GM23338 (cell line): ENCODE measurements at regions not wholly inside any gene's neighbourhood (a gene's known extent, or its start where the extent isn't known, plus 50 kb on each side); places are given as distances from the start of the nearest gene placed in this dataset.

Source experiments
- ATAC-seq: fragments of 200-7000 bp; cut with Tn5 transposase; 3 replicates; pipeline ENCODE4 v1.9.1; 2020
- DNase-seq: peaks from one replicate; pipeline ENCODE4 v3.0.0-alpha.2; 2015; ENCODE audit warnings: low spot score
- H2AFZ ChIP-seq: fragments of 200-600 bp; sonication (generic); 2 replicates; pipeline ENCODE4 v1.8.0; 2016; ENCODE audit warnings: antibody characterized with exemption, mild to moderate bottlenecking, moderate library complexity
- H3F3A ChIP-seq: fragments of 200-600 bp; sonication (generic); replicated peaks from 2 replicates; pipeline ENCODE4 v1.8.0; 2017; ENCODE audit warnings: antibody characterized with exemption, mixed run types, low read depth
- H3K27ac ChIP-seq: fragments of 200-600 bp; sonication (generic); 2 replicates; pipeline ENCODE4 v1.6.1; 2016; ENCODE audit warnings: low read depth
- H3K27me3 ChIP-seq: fragments of 200-600 bp; sonication (generic); 2 replicates; pipeline ENCODE4 v1.8.0; 2016; ENCODE audit warnings: mild to moderate bottlenecking, mixed run types, moderate library complexity; ENCODE audit not compliant: insufficient read depth
- H3K36me3 ChIP-seq: fragments of 200-600 bp; sonication (generic); 2 replicates; pipeline ENCODE4 v1.8.0; 2016; ENCODE audit warnings: mild to moderate bottlenecking; ENCODE audit not compliant: insufficient read depth
- H3K4me1 ChIP-seq: fragments of 200-600 bp; sonication (generic); 2 replicates; pipeline ENCODE4 v1.8.0; 2016; ENCODE audit warnings: mild to moderate bottlenecking, moderate library complexity; ENCODE audit not compliant: insufficient read depth
- H3K4me2 ChIP-seq: fragments of 200-600 bp; sonication (generic); 2 replicates; pipeline ENCODE4 v1.7.1; 2017; ENCODE audit warnings: mixed run types
- H3K4me3 ChIP-seq: fragments of 200-600 bp; sonication (generic); 2 replicates; pipeline ENCODE4 v1.6.1; 2016; ENCODE audit warnings: mixed run types
- H3K79me2 ChIP-seq: fragments of 200-600 bp; sonication (generic); replicated peaks from 2 replicates; pipeline ENCODE4 v1.8.0; 2017; ENCODE audit warnings: mild to moderate bottlenecking; ENCODE audit not compliant: insufficient read depth
- H3K9me2 ChIP-seq: fragments of 200-600 bp; sonication (generic); 2 replicates; pipeline ENCODE4 v1.8.0; 2017; ENCODE audit not compliant: insufficient read depth
- H4K20me1 ChIP-seq: fragments of 200-600 bp; sonication (generic); replicated peaks from 2 replicates; pipeline ENCODE4 v1.8.0; 2017; ENCODE audit warnings: mild to moderate bottlenecking; ENCODE audit not compliant: insufficient read depth
- H3K27ac Mint-ChIP-seq: 2 replicates; pipeline ENCODE4 v1.8.0; 2020; ENCODE audit warnings: inconsistent platforms, mild to moderate bottlenecking, moderate library complexity, mixed read lengths
- H3K27me3 Mint-ChIP-seq: 3 replicates; pipeline ENCODE4 v1.8.0; 2022; ENCODE audit warnings: low read depth, mild to moderate bottlenecking, moderate library complexity, mixed read lengths, inconsistent platforms; ENCODE audit not compliant: insufficient read depth, poor library complexity
- H3K36me3 Mint-ChIP-seq: 3 replicates; pipeline ENCODE4 v1.8.0; 2021; ENCODE audit warnings: low read depth, mild to moderate bottlenecking, inconsistent platforms, moderate library complexity, mixed read lengths
- H3K4me1 Mint-ChIP-seq: 3 replicates; pipeline ENCODE4 v1.8.0; 2020; ENCODE audit warnings: mild to moderate bottlenecking, inconsistent platforms, mixed read lengths
- H3K4me3 Mint-ChIP-seq: 3 replicates; pipeline ENCODE4 v1.8.0; 2021; ENCODE audit warnings: moderate library complexity, mild to moderate bottlenecking, inconsistent platforms, mixed read lengths
- H3K9me3 Mint-ChIP-seq: 3 replicates; pipeline ENCODE4 v1.8.0; 2020; ENCODE audit warnings: moderate library complexity, mild to moderate bottlenecking, inconsistent platforms, mixed read lengths
- CREB1 ChIP-seq: fragments of 250-450 bp; sonication (Bioruptor Pico); IDR thresholded peaks from 2 replicates; pipeline ENCODE4 v1.5.0; 2020; ENCODE audit warnings: low read depth, mild to moderate bottlenecking, moderate library complexity
- CTCF ChIP-seq, 2 experiments: fragments of 200-600 bp in 1 of 2; sonication (generic) in 1 of 2; conservative IDR thresholded peaks; 2 replicates each; pipeline versions ENCODE4 v1.5.1 to v1.6.1; 2016 to 2017; ENCODE audit warnings: antibody characterized with exemption in 2 of 2, low read depth in 2 of 2, mild to moderate bottlenecking in 2 of 2, moderate library complexity in 1 of 2
- EZH2 ChIP-seq: fragments of 200-600 bp; sonication (generic); IDR thresholded peaks from one replicate; pipeline ENCODE4 v1.8.0; 2017; ENCODE audit warnings: antibody characterized with exemption, mild to moderate bottlenecking, low read depth; ENCODE audit not compliant: unreplicated experiment
- EZH2phosphoT487 ChIP-seq: fragments of 200-600 bp; sonication (generic); IDR thresholded peaks from one replicate; pipeline ENCODE4 v1.8.1; 2018; ENCODE audit warnings: antibody characterized with exemption; ENCODE audit not compliant: unreplicated experiment
- JUNB ChIP-seq: IDR thresholded peaks from one replicate; pipeline ENCODE4 v1.6.1; 2016; ENCODE audit warnings: antibody characterized with exemption; ENCODE audit not compliant: unreplicated experiment
- NANOG ChIP-seq: IDR thresholded peaks from 2 replicates; pipeline ENCODE4 v1.6.1; 2016; ENCODE audit warnings: antibody characterized with exemption, borderline replicate concordance
- REST ChIP-seq: IDR thresholded peaks from one replicate; pipeline ENCODE4 v1.6.1; 2018; ENCODE audit warnings: antibody characterized with exemption; ENCODE audit not compliant: unreplicated experiment
- STAT1 ChIP-seq: IDR thresholded peaks from one replicate; pipeline ENCODE4 v1.6.1; 2016; ENCODE audit warnings: antibody characterized with exemption; ENCODE audit not compliant: unreplicated experiment
- ZNF331 ChIP-seq: fragments of 250-450 bp; sonication (Bioruptor Pico); IDR thresholded peaks from 2 replicates; pipeline ENCODE4 v1.5.0; 2020; ENCODE audit warnings: low read depth, mild to moderate bottlenecking, moderate library complexity
- ZNF462 ChIP-seq: fragments of 250-450 bp; sonication (Bioruptor Pico); IDR thresholded peaks from 2 replicates; pipeline ENCODE4 v1.5.0; 2020; ENCODE audit warnings: mild to moderate bottlenecking, moderate library complexity
- TF ChIP-seq, protein P1 (sequence below): IDR thresholded peaks from 2 replicates; pipeline ENCODE4 v1.6.1; 2016; ENCODE audit warnings: antibody characterized with exemption

DNA sequence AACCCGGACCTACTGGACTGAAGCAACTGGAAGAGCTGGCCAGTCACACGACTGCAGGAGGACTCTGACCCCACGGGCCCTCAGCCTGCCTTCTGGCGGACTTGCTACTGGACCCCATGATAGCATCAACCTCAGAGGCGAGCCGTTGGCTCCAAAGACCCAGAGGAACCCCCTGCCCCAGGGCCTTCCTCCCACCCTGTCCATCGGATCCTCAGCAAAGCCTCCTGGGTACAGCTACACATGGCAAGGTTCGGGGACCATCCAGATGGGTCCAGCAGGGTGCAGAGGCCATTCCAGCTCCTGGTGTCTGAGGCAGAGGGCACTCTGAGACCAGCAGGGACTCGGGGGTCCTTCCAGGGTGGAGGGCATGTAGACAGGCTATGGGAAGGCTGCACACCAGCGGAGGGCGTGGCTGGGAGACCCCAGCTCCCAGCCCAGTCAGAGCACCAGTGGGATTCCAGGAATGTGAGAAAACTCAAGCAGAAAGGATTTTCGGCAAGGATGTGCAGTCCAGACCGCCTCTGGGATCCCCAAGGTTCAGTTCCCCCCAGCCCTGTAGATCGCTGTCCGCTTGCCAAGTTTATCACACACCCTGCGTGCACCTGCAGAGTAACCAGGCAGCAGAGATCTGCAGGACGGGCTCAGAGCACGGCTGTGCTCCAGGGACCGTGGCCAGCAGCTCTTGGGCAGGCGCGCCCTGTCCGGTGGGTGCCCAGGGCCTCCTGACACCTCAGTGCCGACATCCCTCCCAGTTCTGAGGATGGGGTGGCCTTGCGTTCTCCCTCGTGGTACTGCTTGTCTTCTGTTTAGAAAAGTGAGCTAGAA, 89.8 kb upstream of the PPP2R2D start:
- no peaks in the 10 kb centered on the region for H4K20me1 ChIP-seq
- peaks cover 21% of the 10 kb centered on the region for H3K4me1 Mint-ChIP-seq
- H3K79me2 ChIP-seq = no peaks in the 10 kb centered on the region
- ATAC-seq (no peak), DNase-seq (no peak)
- no peak overlapping the region for H2AFZ ChIP-seq
- H3K27ac Mint-ChIP-seq = no peak overlapping the region
- no peaks in the 10 kb centered on the region for H3K36me3 ChIP-seq
- no peak overlapping the region for H3K4me2 ChIP-seq
- no peaks in the 10 kb centered on the region for H3K9me3 Mint-ChIP-seq
- TF ChIP-seq STAT1 = no peak
- no peak for TF ChIP-seq ZNF462 (CRISPR knock-in tag)
- TF ChIP-seq JUNB = no peak
- no peak for TF ChIP-seq REST
- TF ChIP-seq CTCF (conservative IDR thresholded peaks at IDR 0.05; ENCODE audit: low read depth in 2 of 2) = no peak
- no peak for TF ChIP-seq EZH2phosphoT487
- TF ChIP-seq, protein P1, sequence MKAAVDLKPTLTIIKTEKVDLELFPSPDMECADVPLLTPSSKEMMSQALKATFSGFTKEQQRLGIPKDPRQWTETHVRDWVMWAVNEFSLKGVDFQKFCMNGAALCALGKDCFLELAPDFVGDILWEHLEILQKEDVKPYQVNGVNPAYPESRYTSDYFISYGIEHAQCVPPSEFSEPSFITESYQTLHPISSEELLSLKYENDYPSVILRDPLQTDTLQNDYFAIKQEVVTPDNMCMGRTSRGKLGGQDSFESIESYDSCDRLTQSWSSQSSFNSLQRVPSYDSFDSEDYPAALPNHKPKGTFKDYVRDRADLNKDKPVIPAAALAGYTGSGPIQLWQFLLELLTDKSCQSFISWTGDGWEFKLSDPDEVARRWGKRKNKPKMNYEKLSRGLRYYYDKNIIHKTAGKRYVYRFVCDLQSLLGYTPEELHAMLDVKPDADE = no peak
- TF ChIP-seq EZH2 = no peak
- TF ChIP-seq NANOG = no peak
- TF ChIP-seq CREB1 (CRISPR knock-in tag) = no peak
- TF ChIP-seq ZNF331 (CRISPR knock-in tag) = no peak
- H3K9me2 ChIP-seq = no peaks in the 10 kb centered on the region
- no peaks in the 10 kb centered on the region; the same call in 2 of the 3 replicates for H3K36me3 Mint-ChIP-seq
- H3K4me3 Mint-ChIP-seq = no peak overlapping the region
- H3K27me3 ChIP-seq = no peaks in the 10 kb centered on the region
- H3K27me3 Mint-ChIP-seq = peaks cover 12% of the 10 kb centered on the region
- no peak overlapping the region for H3K27ac ChIP-seq
- no peaks in the 10 kb centered on the region for H3F3A ChIP-seq
- no peaks in the 10 kb centered on the region for H3K4me1 ChIP-seq
- no peak overlapping the region for H3K4me3 ChIP-seq
